MCF 10A (cell line): ENCODE measurements at regions not wholly inside any gene's neighbourhood (a gene's known extent, or its start where the extent isn't known, plus 50 kb on each side); places are given as distances from the start of the nearest gene placed in this dataset.

Experiments
- BruUV-seq: library from RNA; stranded (reverse); fragments of 400-500 nt; replicated peaks from 2 replicates; lab custom pipeline; 2021; lab: Mats Ljungman, UMichigan
- CTCF ChIA-PET: fragments of 300-600 bp; sonication (Branson Sonifier 250); formaldehyde crosslinking; extraction: SDS; loops from one replicate; lab custom pipeline; 2021; ENCODE audit warnings: antibody characterized with exemption, inconsistent platforms; lab: Yijun Ruan, JAX
- POLR2A ChIA-PET: fragments of 300-600, 350-650 bp; sonication (Branson Sonifier 250); formaldehyde crosslinking; extraction: SDS; loops from one replicate; lab custom pipeline; 2020; ENCODE audit warnings: antibody characterized with exemption, inconsistent platforms; lab: Yijun Ruan, JAX
- DNase-seq: peaks from one replicate; pipeline ENCODE4 v3.0.0-alpha.2; 2018; ENCODE audit not compliant: unreplicated experiment
- H3K27ac Mint-ChIP-seq: one replicate; pipeline ENCODE4 v1.8.0; 2022; ENCODE audit warnings: mild to moderate bottlenecking, low read depth, mixed read lengths; ENCODE audit not compliant: unreplicated experiment
- H3K27me3 Mint-ChIP-seq: one replicate; pipeline ENCODE4 v1.8.0; 2022; ENCODE audit warnings: mixed read lengths; ENCODE audit not compliant: insufficient read depth, unreplicated experiment
- H3K36me3 Mint-ChIP-seq: one replicate; pipeline ENCODE4 v1.8.0; 2022; ENCODE audit warnings: mild to moderate bottlenecking, moderate library complexity, mixed read lengths; ENCODE audit not compliant: insufficient read depth, unreplicated experiment
- H3K4me1 Mint-ChIP-seq: one replicate; pipeline ENCODE4 v1.8.0; 2022; ENCODE audit warnings: mixed read lengths; ENCODE audit not compliant: insufficient read depth, unreplicated experiment
- H3K4me3 Mint-ChIP-seq: one replicate; pipeline ENCODE4 v1.8.0; 2022; ENCODE audit warnings: mild to moderate bottlenecking, moderate library complexity, mixed read lengths; ENCODE audit not compliant: unreplicated experiment
- H3K9me3 Mint-ChIP-seq: one replicate; pipeline ENCODE4 v1.8.0; 2022; ENCODE audit warnings: mixed read lengths; ENCODE audit not compliant: unreplicated experiment
- CTCF ChIP-seq: fragments of 200-600 bp; IDR thresholded peaks from one replicate; pipeline ENCODE4 v1.8.0; 2022; ENCODE audit warnings: antibody characterized with exemption, mild to moderate bottlenecking; ENCODE audit not compliant: unreplicated experiment
- intact Hi-C: fragments of 100-400 bp; cut with micrococcal nuclease; formaldehyde crosslinking; loops from 2 replicates; pipeline ENCODE4 v1.14.1; 2022

DNA sequence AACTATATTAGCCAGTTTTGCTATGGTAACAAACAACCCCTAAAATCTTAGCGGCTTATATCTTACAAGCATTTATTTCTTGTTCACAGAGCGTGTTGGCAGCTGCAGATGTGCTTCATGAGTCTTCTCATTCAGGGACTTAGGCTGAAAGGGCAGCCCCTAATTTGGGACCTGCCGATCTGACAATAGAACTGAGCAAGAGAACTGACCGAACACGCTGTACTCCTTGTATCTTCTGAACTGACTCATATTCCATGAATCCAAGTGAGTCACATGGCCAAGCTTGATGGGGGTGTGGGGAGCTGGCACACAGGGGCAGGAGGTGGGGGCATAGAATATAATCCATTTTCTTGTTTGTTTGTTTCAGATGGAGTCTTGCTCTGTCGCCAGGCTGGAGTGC lies 481.7 kb upstream of the CADM1 start:
- no TSS peak for BruUV-seq
- no peak for DNase-seq
- H3K9me3 Mint-ChIP-seq: peaks cover 42% of the 10 kb centered on the region
- intact Hi-C loops: no loop called here
- no peaks in the 10 kb centered on the region for H3K36me3 Mint-ChIP-seq
- H3K27me3 Mint-ChIP-seq: no peaks in the 10 kb centered on the region
- ChIA-PET POLR2A (no interaction called here), CTCF (interaction anchor here (1.3 kb wide), 1 partner anchor 22 kb away, joined by 3 read pairs; no protein-coding TSS in a partner anchor)
- no peaks in the 10 kb centered on the region for H3K4me1 Mint-ChIP-seq
- TF ChIP-seq CTCF: no peak
- H3K4me3 Mint-ChIP-seq: no peak overlapping the region
- no peak overlapping the region for H3K27ac Mint-ChIP-seq

DNA sequence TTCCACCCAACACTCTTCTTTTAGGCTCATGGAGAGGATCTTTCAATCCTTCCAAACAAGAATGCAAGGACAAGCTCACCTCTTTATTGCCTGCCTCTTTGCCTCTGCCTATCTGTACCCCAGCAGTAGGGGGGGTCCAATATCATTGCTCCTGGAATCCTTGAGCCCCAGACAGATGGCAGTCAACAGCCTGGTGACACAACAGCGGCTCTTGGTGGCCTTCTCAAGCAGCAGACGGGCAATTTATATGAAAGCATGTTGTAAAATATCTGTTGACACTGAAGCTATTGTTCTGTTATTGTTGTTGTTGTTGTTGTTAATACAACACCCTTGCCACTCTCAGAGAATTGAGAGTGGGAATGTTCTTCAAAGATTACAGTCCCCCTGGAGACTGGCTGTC lies 480.0 kb upstream of the CADM1 start:
- intact Hi-C loops: no loop called here
- Mint-ChIP-seq H3K4me1 (no peaks in the 10 kb centered on the region), H3K4me3 (no peak overlapping the region), H3K9me3 (peaks cover 34% of the 10 kb centered on the region), H3K36me3 (no peaks in the 10 kb centered on the region), H3K27ac (no peak overlapping the region), H3K27me3 (no peaks in the 10 kb centered on the region)
- CTCF ChIA-PET: interaction anchor here (0.6 kb wide), 1 partner anchor 29 kb away, joined by 3 read pairs; no protein-coding TSS in a partner anchor
- no peak for TF ChIP-seq CTCF
- no peak for DNase-seq
- no TSS peak for BruUV-seq
- POLR2A ChIA-PET: interaction anchor here (0.6 kb wide), 1 partner anchor 17 kb away, joined by 3 read pairs; no protein-coding TSS in a partner anchor

- no peak overlapping the region for H3K27ac Mint-ChIP-seq
- H3K36me3 Mint-ChIP-seq: no peaks in the 10 kb centered on the region
- peaks cover 26% of the 10 kb centered on the region for H3K9me3 Mint-ChIP-seq
- H3K4me3 Mint-ChIP-seq: no peak overlapping the region
- intact Hi-C loops: no loop called here
- no TSS peak for BruUV-seq
- no peaks in the 10 kb centered on the region for H3K27me3 Mint-ChIP-seq
- no peaks in the 10 kb centered on the region for H3K4me1 Mint-ChIP-seq
- ChIA-PET CTCF (interaction anchor here (0.5 kb wide), 1 partner anchor 1606 kb away, joined by 3 read pairs; no protein-coding TSS in a partner anchor), POLR2A (no interaction called here)
- no peak for TF ChIP-seq CTCF
- no peak for DNase-seq
Measured at GRCh38 chr11:115982666-115983065, 478.5 kb upstream of the CADM1 start.

DNA sequence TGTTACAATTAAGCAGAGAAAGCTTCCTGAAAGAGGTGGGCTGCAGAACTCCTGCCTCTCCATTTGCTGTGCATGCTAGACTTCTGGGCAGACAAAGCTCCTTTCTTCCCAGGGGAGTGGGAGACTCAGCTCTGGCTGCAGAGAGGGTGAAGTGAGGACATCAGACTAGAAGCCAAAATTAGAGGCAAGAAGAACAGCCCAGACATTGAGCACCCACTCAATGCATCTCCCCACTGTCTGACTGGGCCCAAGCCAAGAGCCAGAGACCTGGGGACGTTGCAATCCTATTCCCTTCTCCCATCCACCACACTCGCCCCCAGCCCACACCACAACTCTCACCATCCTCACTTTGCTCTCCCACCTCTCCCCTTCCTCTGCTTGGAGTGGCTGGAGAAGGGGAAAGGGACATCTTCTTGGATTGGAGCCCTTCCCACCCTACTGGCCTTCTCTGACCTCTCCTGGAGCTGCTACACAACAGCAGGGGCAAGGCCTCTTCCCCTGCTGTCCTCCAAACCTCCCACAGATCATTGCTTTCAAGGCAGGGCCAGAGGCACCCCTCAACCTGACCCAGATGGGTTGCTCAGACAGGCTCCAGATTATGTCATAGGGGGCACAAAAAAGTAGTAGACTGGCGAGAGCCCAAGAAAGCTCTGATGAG lies 477.7 kb upstream of the CADM1 start:
- Mint-ChIP-seq H3K36me3 (no peaks in the 10 kb centered on the region), H3K4me1 (no peaks in the 10 kb centered on the region), H3K27me3 (no peaks in the 10 kb centered on the region), H3K27ac (no peak overlapping the region), H3K9me3 (peaks cover 24% of the 10 kb centered on the region), H3K4me3 (no peak overlapping the region)
- TF ChIP-seq CTCF: no peak
- no TSS peak for BruUV-seq
- no peak for DNase-seq
- CTCF ChIA-PET: interaction anchor here (0.5 kb wide), 1 partner anchor 1605 kb away, joined by 3 read pairs; no protein-coding TSS in a partner anchor
- POLR2A ChIA-PET: no interaction called here
- intact Hi-C loops: no loop called here
